Natural killer cell (primary cell): ENCODE measurements at regions not wholly inside any gene's neighbourhood (a gene's known extent, or its start where the extent isn't known, plus 50 kb on each side); places are given as distances from the start of the nearest gene placed in this dataset.

Experiments used
- ATAC-seq, 3 donors: fragments of 150-1000 bp in 2 of 3; fragments of 200-7000 bp in 1 of 3; cut with Tn5 transposase; 1 replicate in 1 of 3; 2 replicates in 2 of 3; pipeline ENCODE4 v1.10.0; 2021; ENCODE audit warnings: mild to moderate bottlenecking in 2 of 3, moderate library complexity in 2 of 3
- DNase-seq, 2 donors: peaks; one replicate each; pipeline versions ENCODE4 v3.0.0 to v3.0.0-alpha.2; 2013 to 2021; ENCODE audit warnings: mixed read lengths in 1 of 2
- H3K27ac ChIP-seq: one replicate; pipeline ENCODE4 v1.5.1; 2013; ENCODE audit warnings: mild to moderate bottlenecking, low read length
- H3K27me3 ChIP-seq: one replicate; pipeline ENCODE4 v1.6.1; 2013; ENCODE audit warnings: low read length; ENCODE audit not compliant: control insufficient read depth, insufficient read depth
- H3K36me3 ChIP-seq: one replicate; pipeline ENCODE4 v1.6.1; 2013; ENCODE audit warnings: low read length; ENCODE audit not compliant: control insufficient read depth, insufficient read depth
- H3K4me1 ChIP-seq: one replicate; pipeline ENCODE4 v1.6.1; 2013; ENCODE audit warnings: low read length; ENCODE audit not compliant: control insufficient read depth, insufficient read depth
- H3K4me3 ChIP-seq: one replicate; pipeline ENCODE4 v1.5.1; 2013; ENCODE audit warnings: low read length
- H3K9me3 ChIP-seq: one replicate; pipeline ENCODE4 v1.6.1; 2013; ENCODE audit warnings: low read length; ENCODE audit not compliant: control insufficient read depth, insufficient read depth
- H3K27ac Mint-ChIP-seq, 2 donors: one replicate each; pipeline ENCODE4 v1.8.0; 2022; ENCODE audit warnings: mild to moderate bottlenecking in 2 of 2, mixed read lengths in 2 of 2, moderate library complexity in 1 of 2
- H3K27me3 Mint-ChIP-seq, 2 donors: one replicate each; pipeline ENCODE4 v1.8.0; 2022; ENCODE audit warnings: low read depth in 2 of 2, mixed read lengths in 2 of 2
- H3K36me3 Mint-ChIP-seq: one replicate; pipeline ENCODE4 v1.8.0; 2022; ENCODE audit warnings: mixed read lengths
- H3K4me1 Mint-ChIP-seq, 2 donors: one replicate each; pipeline ENCODE4 v1.8.0; 2022; ENCODE audit warnings: mixed read lengths in 2 of 2
- H3K4me3 Mint-ChIP-seq: one replicate; pipeline ENCODE4 v1.8.0; 2022; ENCODE audit warnings: mild to moderate bottlenecking, moderate library complexity, mixed read lengths
- H3K9me3 Mint-ChIP-seq, 2 donors: one replicate each; pipeline ENCODE4 v1.8.0; 2022; ENCODE audit warnings: mixed read lengths in 2 of 2
- WGBS: methylation state at CpG from one replicate; pipeline ENCODE4 v1.1.7; 2013; ENCODE audit warnings: missing lambda C conversion rate; ENCODE audit not compliant: insufficient coverage; 5-methylcytosine and 5-hydroxymethylcytosine counted together
- intact Hi-C: fragments of 100-400 bp; cut with micrococcal nuclease; formaldehyde crosslinking; loops from one replicate; pipeline ENCODE4 v1.14.2; 2022
- TF ChIP-seq, protein P1 (sequence below): fragments of 200-600 bp; IDR thresholded peaks from one replicate; pipeline ENCODE4 v1.8.0; 2022; ENCODE audit warnings: antibody characterized with exemption

DNA sequence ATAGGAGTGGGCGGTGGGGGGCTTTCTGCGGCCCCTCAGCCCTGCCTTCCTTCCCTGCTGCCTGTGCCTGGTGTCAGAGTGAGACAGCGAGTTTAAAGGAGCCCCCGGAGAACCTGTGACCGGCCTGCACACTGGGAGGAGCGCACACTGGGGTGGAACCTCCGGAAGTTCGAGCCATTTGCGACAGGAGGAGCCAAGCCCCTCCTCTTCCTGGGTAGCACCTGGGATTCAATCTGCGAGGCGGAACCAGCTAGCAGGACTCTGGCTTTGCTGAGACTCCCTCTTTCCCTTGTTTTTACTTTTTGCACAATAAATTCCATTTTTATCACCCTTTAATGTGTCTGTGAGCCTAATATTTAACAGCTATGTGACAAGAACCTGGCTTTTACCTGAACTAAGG lies 540.6 kb downstream of the NPHP4 start:
- WGBS, result 77% methylated on average over 11 of the region's 11 CpGs
- H3K36me3 ChIP-seq, result no peaks in the 10 kb centered on the region
- Mint-ChIP-seq H3K27ac (no peak overlapping the region), H3K9me3 (no peaks in the 10 kb centered on the region), H3K4me1 (no peaks in the 10 kb centered on the region), H3K27me3 (no peaks in the 10 kb centered on the region), H3K36me3 (no peaks in the 10 kb centered on the region), H3K4me3 (no peak overlapping the region)
- H3K4me1 ChIP-seq, result no peaks in the 10 kb centered on the region
- H3K27me3 ChIP-seq, result no peaks in the 10 kb centered on the region
- ATAC-seq (no peak), DNase-seq (no peak)
- TF ChIP-seq, protein P1, sequence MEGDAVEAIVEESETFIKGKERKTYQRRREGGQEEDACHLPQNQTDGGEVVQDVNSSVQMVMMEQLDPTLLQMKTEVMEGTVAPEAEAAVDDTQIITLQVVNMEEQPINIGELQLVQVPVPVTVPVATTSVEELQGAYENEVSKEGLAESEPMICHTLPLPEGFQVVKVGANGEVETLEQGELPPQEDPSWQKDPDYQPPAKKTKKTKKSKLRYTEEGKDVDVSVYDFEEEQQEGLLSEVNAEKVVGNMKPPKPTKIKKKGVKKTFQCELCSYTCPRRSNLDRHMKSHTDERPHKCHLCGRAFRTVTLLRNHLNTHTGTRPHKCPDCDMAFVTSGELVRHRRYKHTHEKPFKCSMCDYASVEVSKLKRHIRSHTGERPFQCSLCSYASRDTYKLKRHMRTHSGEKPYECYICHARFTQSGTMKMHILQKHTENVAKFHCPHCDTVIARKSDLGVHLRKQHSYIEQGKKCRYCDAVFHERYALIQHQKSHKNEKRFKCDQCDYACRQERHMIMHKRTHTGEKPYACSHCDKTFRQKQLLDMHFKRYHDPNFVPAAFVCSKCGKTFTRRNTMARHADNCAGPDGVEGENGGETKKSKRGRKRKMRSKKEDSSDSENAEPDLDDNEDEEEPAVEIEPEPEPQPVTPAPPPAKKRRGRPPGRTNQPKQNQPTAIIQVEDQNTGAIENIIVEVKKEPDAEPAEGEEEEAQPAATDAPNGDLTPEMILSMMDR, result no peak
- no peaks in the 10 kb centered on the region for H3K9me3 ChIP-seq
- intact Hi-C loops, result no loop called here
- no peak overlapping the region for H3K4me3 ChIP-seq
- no peak overlapping the region for H3K27ac ChIP-seq

DNA sequence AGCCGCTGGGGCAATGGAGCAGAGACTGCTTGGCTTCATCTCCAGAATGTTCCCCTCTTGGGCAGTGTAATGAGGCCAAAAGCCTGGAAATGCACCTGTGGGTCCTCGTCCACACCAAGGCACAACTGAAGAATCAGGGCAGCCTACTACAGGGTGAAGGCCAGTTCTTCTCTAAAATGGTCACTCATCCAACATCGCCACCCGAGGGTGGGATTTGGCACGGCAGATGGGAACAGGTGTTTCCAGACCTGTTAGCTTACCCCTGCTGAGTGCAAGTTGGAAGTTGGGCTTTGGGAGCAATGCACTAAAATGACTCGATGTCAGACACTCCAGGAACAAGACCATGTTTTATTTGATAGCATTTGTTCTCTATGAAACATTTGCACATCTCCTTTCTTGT lies 543.7 kb downstream of the NPHP4 start:
- H3K27ac Mint-ChIP-seq, result no peak overlapping the region
- H3K4me1 ChIP-seq, result no peaks in the 10 kb centered on the region
- H3K27me3 Mint-ChIP-seq, result no peaks in the 10 kb centered on the region
- no peaks in the 10 kb centered on the region for H3K36me3 Mint-ChIP-seq
- intact Hi-C loops, result no loop called here
- WGBS, result 75% methylated on average over 6 of the region's 6 CpGs
- no peaks in the 10 kb centered on the region for H3K9me3 ChIP-seq
- H3K27ac ChIP-seq, result no peak overlapping the region
- H3K4me3 Mint-ChIP-seq, result no peak overlapping the region
- TF ChIP-seq, protein P1, result no peak
- no peaks in the 10 kb centered on the region for H3K4me1 Mint-ChIP-seq
- H3K4me3 ChIP-seq, result no peak overlapping the region
- ATAC-seq (no peak), DNase-seq (peak in 1 of 2 donors; percentile 60)
- H3K36me3 ChIP-seq, result no peaks in the 10 kb centered on the region
- H3K9me3 Mint-ChIP-seq, result no peaks in the 10 kb centered on the region
- H3K27me3 ChIP-seq, result no peaks in the 10 kb centered on the region

DNA sequence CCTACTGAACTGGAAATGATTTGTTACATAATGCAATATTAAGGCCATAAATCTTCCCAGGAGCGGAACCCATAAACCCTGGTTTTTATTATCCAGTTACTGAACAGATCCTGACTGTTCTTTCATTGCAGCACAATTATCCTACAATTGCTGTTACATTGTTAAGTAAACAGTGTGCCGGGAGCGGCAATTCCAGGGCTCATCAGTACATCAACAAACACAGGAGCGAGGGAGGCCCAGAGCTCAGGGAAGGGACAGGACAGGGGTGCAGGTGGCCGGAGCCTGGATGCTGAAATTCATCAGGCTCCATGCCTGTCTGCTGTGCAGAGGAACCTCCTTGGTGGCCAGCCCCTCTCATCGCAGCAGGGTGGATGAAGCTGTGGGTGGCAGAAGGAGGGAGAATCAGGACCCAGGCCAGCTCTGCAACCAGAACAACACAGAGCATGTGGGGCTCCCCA lies 544.7 kb downstream of the NPHP4 start:
- no peak overlapping the region for H3K4me3 ChIP-seq
- Mint-ChIP-seq H3K9me3 (no peaks in the 10 kb centered on the region), H3K27me3 (no peaks in the 10 kb centered on the region), H3K27ac (no peak overlapping the region), H3K4me1 (no peaks in the 10 kb centered on the region), H3K4me3 (no peak overlapping the region), H3K36me3 (no peaks in the 10 kb centered on the region)
- no peak for DNase-seq
- intact Hi-C loops, result no loop called here
- no peaks in the 10 kb centered on the region for H3K36me3 ChIP-seq
- no peak for ATAC-seq
- H3K9me3 ChIP-seq, result no peaks in the 10 kb centered on the region
- H3K27me3 ChIP-seq, result no peaks in the 10 kb centered on the region
- WGBS, result 76% methylated on average over 6 of the region's 6 CpGs
- no peaks in the 10 kb centered on the region for H3K4me1 ChIP-seq
- H3K27ac ChIP-seq, result no peak overlapping the region
- TF ChIP-seq, protein P1, result no peak

DNA sequence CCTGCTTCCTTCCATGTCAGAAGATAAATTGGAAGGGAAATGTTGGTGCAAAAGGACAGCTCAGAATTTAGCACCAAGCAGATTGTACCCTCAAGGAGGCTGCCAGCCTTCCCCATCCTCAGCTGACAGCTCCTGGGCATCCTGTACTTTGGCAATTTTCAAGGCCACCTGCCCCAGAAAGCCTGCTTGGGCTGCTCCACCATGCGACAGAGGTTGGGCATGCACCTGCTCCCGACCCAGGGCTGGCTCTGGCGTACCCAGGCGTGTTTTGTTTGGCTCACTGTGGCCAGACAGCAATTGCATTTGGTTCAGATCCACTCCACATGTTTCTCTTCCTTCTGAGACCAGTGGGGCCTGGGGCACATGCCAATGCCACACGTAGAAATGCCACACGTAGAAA lies 547.8 kb downstream of the NPHP4 start:
- WGBS, result 84% methylated on average over 6 of the region's 6 CpGs
- Mint-ChIP-seq H3K27me3 (peaks cover 3% of the 10 kb centered on the region in 2 donors), H3K9me3 (peaks cover 2% of the 10 kb centered on the region in 2 donors), H3K36me3 (no peaks in the 10 kb centered on the region), H3K27ac (no peak overlapping the region), H3K4me1 (no peaks in the 10 kb centered on the region), H3K4me3 (no peak overlapping the region)
- ATAC-seq (no peak), DNase-seq (no peak)
- Histone ChIP-seq H3K27ac (no peak overlapping the region), H3K4me3 (no peak overlapping the region), H3K36me3 (no peaks in the 10 kb centered on the region), H3K27me3 (no peaks in the 10 kb centered on the region), H3K9me3 (no peaks in the 10 kb centered on the region), H3K4me1 (no peaks in the 10 kb centered on the region)
- intact Hi-C loops, result no loop called here
- TF ChIP-seq, protein P1, result no peak
